ELF-1 (cell line): ENCODE measurements at regions not wholly inside any gene's neighbourhood (a gene's known extent, or its start where the extent isn't known, plus 50 kb on each side); places are given as distances from the start of the nearest gene placed in this dataset.
A peak's percentile ranks its signal among the peaks of the same experiment; 100 is the strongest.
"Not testable (repeated sequence)": the region's sequence is repeated elsewhere in the genome, so short reads cannot be mapped to it uniquely, and the experiment has no call there.

Experiments used
- DNase-seq: peaks from one replicate; pipeline ENCODE4 v3.0.0-alpha.2; 2016; ENCODE audit warnings: low read depth, low spot score

- no peak for DNase-seq
Measured at GRCh38 chr13:90500569-90500968, 846.9 kb upstream of the MIR17HG start.

DNA sequence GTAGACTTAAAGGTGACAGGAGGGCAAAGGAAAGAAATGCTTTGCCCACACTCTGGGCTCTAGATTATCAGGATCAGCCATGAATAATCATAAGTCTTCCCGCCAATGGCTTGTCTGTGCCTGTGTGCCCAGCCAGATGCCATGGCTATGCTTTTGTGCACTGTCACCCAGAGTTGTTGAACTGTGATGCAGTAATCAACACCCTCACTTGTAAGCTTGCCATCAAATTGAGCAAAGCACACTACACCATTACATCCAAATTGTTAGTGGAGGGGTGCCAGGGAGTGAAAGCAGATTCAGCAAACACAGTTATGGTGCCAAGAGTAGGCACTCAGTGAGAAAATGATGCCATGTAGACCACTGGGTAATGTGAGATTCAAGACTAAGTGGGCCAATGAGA lies 845.3 kb upstream of the MIR17HG start:
- DNase-seq: no peak

DNA sequence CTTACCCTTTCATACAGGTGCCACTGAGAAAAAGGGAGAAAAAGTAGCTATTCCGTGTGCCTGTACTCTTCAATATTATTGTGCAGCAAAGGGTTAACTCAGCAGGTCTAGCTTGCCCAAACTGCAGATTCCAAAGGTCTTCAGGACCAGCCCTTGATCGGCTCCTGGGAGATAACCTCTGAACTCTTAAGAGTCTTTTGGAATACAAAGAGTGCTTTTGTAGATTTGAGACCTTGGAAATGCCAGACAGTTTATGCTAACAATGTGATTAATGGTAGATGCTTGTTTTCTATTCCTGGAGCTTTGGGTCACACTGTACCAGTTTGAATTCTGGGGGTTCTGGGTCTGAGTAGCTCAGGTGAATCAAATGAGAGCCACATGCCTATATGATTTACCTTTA lies 844.7 kb upstream of the MIR17HG start:
- DNase-seq: peak; percentile 6

DNA sequence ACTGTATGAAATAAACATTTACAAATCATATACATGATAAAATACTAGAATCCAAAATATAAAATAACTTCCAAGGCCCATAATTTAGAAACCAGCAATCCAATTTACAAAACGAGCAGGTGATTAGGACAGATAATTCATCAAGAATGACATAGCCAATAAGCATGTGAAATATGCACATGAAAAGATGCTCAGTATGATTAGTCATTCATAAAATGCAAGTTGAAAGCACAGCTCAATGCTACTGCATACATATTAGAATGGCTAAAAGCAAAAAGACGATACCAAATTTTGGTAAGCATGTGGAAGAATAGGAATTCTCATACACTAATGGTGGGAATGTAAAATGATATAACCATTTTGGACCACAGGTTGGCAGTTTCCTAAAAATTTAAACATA lies 837.2 kb upstream of the MIR17HG start:
- no peak for DNase-seq

GRCh38 chr13:90511903-90512302 lies 835.6 kb upstream of the MIR17HG start:
- DNase-seq: no peak

- DNase-seq: not testable (repeated sequence)
Measured at GRCh38 chr13:90514712-90515111, 832.8 kb upstream of the MIR17HG start.

- no peak for DNase-seq
Measured at GRCh38 chr13:90518417-90518816, 829.1 kb upstream of the MIR17HG start.

DNA sequence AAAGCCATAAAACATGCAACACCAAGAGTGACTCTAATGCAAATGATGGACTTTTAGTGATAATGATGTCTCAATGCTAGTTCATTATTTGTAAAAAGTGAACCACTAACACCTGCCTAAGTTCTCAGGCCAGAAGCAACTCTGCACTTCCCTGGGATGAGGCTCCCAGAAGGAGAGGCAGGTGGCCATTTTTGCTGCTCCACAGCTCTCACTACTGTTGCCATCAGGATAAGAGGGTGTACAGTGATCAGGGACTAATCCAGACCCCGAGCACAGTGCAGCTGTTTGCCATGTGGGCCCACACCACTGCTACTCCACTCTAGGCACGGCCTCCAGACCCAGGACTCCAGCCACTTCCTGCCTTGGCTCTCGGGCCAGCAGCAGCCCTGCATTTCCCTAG lies 828.3 kb upstream of the MIR17HG start:
- DNase-seq: no peak

- DNase-seq: no peak
Measured at GRCh38 chr13:90526711-90527110, 820.8 kb upstream of the MIR17HG start.

DNA sequence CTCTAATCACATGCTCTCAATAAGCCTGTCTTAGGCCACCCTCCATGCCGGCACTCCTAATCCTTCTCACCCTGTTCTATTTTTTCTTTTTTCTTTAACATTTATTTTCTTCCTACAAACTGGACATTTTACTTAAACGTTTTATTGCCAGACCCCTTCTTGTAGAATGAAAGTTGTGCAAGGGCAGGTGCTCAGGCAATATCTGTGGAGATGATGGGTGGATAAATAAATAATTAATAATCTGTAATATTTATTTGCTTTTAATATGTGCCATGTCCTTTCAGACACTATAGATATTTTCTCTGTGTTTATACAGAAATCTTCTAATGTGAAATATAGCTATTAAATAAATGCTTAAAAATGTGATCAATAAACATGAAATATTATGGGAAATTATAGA lies 815.7 kb upstream of the MIR17HG start:
- no peak for DNase-seq

GRCh38 chr13:90532861-90533492 lies 814.5 kb upstream of the MIR17HG start:
- no peak for DNase-seq

DNA sequence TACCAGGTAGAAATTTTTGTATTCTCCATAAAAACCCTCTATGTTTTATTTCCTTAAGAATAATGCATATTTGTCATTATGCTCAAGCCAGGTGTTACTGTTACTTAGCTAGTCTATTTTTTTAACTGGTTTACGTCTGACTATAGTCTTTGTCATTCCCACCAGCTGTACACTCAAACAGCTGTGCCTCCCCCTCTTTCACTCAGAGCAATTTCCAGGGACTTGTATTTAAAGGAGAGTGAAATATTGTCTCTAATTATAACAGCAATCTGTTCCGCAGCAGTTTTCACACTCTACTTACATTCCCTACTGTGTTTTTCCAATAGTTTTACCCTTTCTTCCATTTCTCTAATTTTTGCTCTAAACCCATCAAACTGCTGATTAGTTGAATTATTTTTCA lies 813.6 kb upstream of the MIR17HG start:
- no peak for DNase-seq

- no peak for DNase-seq
Measured at GRCh38 chr13:90534617-90535370, 812.7 kb upstream of the MIR17HG start.

DNA sequence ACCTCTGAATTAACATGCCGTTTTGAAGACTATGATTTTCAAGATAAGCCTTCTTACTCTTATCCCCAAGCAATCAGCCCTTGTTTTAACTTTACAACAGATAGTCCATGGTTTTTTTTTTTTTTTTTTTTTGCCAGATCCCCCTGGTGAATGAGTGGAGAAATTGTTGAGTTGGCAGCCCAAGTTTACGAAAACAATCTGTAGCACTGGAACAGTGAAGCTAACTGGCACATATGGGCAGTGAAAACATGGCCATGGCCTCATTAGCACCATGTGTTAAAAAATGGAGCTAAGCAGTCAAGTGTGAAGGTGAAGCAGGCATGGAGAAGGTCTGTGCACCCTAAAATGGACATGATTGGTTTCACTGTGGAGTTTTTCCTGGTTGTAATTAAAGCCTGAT lies 812.1 kb upstream of the MIR17HG start:
- no peak for DNase-seq

GRCh38 chr13:90538063-90538462 lies 809.4 kb upstream of the MIR17HG start:
- DNase-seq: no peak

GRCh38 chr13:90541346-90541745 lies 806.1 kb upstream of the MIR17HG start:
- no peak for DNase-seq

DNA sequence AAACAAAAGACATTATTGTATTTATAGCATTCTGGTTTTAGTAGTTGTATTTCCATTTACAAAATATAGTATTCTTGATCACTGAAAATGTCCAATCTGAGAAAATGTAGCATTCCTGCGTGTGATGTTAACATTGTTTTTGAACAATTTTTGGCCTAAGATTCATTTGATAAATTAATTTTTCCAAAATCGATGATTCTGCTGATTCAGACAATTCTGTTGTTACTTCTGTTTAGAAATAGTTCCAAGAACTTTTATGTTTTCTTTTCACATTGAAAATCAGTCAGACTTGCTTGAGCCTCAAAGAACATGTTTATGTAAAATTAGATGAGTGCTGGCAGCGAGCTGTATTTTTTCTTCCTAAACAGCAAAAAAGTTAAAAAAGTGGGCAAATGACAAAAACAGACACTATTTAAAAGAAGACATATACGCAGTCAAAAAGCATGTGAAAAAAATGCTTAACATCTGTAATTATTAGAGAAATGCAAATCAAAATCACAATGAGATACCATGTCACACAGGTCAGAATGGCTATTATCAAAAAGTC lies 804.5 kb upstream of the MIR17HG start:
- no peak for DNase-seq

GRCh38 chr13:90545070-90545840 lies 802.2 kb upstream of the MIR17HG start:
- no peak for DNase-seq

- no peak for DNase-seq
Measured at GRCh38 chr13:90547272-90547790, 800.2 kb upstream of the MIR17HG start.

DNA sequence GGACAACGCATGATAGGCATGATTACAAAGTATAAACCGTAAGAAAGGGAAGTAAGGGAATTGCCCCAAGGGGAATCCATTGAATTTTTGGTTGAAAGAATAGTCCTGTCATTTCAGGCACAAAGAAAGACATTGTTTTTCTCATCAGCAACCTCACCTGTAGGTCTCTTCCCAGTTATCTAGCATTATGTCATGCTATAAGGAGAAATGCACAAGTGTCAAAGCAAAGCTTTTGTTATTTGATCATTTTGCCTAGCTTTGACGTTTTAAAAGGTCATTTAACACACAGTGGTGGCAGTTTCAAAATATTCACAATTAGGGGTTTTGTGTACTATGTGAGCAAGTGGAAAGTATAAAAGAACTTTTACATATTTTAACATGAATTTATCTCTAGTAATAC lies 796.2 kb upstream of the MIR17HG start:
- DNase-seq: no peak

- no peak for DNase-seq
Measured at GRCh38 chr13:90552702-90553101, 794.8 kb upstream of the MIR17HG start.

GRCh38 chr13:90553159-90553558 lies 794.3 kb upstream of the MIR17HG start:
- no peak for DNase-seq
